Thyroid gland (tissue), 4 donors: ENCODE measurements at regions not wholly inside any gene's neighbourhood (a gene's known extent, or its start where the extent isn't known, plus 50 kb on each side); places are given as distances from the start of the nearest gene placed in this dataset.

ENCODE experiments used
- DNase-seq, 2 donors: peaks; one replicate each; pipeline ENCODE4 v3.0.0-alpha.2; 2019
- H3K27ac ChIP-seq, 3 donors: fragments of 200-600 bp; sonication (generic); 1 replicate in 2 of 3; 2 replicates in 1 of 3; pipeline ENCODE4 v1.5.1; 2016 to 2019; ENCODE audit warnings: mild to moderate bottlenecking in 1 of 3, moderate library complexity in 1 of 3
- H3K27me3 ChIP-seq: fragments of 200-600 bp; sonication (generic); one replicate; pipeline ENCODE4 v1.5.1; 2019
- H3K36me3 ChIP-seq, 2 donors: fragments of 200-600 bp; sonication (generic); one replicate each; pipeline ENCODE4 v1.5.1; 2016 to 2019
- H3K4me1 ChIP-seq, 2 donors: fragments of 200-600 bp; sonication (generic); one replicate each; pipeline ENCODE4 v1.5.1; 2017 to 2019
- H3K4me3 ChIP-seq, 3 donors: fragments of 200-600 bp; sonication (generic); replicated peaks in 1 of 3; 1 replicate in 2 of 3; 2 replicates in 1 of 3; pipeline ENCODE4 v1.5.1; 2016; ENCODE audit warnings: mild to moderate bottlenecking in 1 of 3
- H3K9me3 ChIP-seq: fragments of 200-600 bp; sonication (generic); one replicate; pipeline ENCODE4 v1.5.1; 2017
- POLR2A ChIP-seq, 2 donors: fragments of 450-650 bp; IDR thresholded peaks; one replicate each; pipeline ENCODE4 v1.6.1; 2017; ENCODE audit warnings: antibody characterized with exemption in 2 of 2, mild to moderate bottlenecking in 2 of 2, moderate library complexity in 1 of 2
- WGBS, 2 donors: methylation state at CpG; one replicate each; pipeline ENCODE4 v1.1.5; 2017; 5-methylcytosine and 5-hydroxymethylcytosine counted together
- intact Hi-C: fragments of 100-400 bp; cut with DNase I; formaldehyde crosslinking; loops from one replicate; pipeline ENCODE4 v1.15.1; 2023
- TF ChIP-seq, protein P1 (sequence below), 6 experiments: fragments of 200-600 bp in 3 of 6; fragments of 450-650 bp in 3 of 6; sonication (generic) in 3 of 6; IDR thresholded peaks; one replicate each; pipeline ENCODE4 v1.5.1; 2016 to 2019; ENCODE audit warnings: antibody characterized with exemption in 6 of 6, mild to moderate bottlenecking in 2 of 6, inconsistent platforms in 1 of 6, moderate library complexity in 1 of 6

DNA sequence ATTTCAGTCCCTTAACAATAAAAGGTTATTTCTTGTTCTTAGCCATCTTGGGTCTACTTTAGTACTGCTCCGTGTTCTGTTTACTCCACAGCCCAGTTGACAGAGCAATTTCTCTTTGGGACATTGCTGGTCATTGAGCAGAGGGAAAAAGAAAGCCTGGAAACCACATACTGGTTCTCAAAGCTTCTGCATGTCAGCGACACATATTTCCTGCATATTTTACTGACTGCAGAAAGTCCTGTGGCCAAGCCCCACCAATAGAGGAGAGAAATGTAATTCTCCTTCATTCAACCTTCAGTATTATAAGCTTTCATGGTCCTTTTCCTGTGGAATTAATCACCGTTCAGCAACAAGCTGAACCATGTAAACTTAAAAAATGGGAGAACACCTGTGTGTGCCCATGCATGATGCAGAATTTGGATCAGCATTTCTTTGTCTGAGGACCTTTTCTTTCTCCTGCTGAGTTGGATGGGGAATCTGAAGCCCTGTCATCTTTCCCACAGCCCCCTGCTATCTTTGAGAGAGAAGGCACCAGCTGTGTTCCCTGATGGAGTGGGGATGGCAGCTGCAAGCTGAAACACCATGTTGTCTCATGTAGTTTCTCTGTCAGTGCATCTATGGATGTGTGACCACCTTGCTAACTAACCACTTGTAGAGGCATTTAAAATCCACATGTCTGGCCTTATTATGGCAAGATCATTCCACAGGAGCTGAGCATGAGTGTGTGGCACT, 431.6 kb downstream of the MEIS1 start:
- H3K27ac ChIP-seq: no peak overlapping the region
- TF ChIP-seq, protein P1, sequence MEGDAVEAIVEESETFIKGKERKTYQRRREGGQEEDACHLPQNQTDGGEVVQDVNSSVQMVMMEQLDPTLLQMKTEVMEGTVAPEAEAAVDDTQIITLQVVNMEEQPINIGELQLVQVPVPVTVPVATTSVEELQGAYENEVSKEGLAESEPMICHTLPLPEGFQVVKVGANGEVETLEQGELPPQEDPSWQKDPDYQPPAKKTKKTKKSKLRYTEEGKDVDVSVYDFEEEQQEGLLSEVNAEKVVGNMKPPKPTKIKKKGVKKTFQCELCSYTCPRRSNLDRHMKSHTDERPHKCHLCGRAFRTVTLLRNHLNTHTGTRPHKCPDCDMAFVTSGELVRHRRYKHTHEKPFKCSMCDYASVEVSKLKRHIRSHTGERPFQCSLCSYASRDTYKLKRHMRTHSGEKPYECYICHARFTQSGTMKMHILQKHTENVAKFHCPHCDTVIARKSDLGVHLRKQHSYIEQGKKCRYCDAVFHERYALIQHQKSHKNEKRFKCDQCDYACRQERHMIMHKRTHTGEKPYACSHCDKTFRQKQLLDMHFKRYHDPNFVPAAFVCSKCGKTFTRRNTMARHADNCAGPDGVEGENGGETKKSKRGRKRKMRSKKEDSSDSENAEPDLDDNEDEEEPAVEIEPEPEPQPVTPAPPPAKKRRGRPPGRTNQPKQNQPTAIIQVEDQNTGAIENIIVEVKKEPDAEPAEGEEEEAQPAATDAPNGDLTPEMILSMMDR (IDR thresholded peaks at IDR 0.05): no peak
- no peak for TF ChIP-seq POLR2A (IDR thresholded peaks at IDR 0.05)
- no peaks in the 10 kb centered on the region for H3K4me1 ChIP-seq
- H3K4me3 ChIP-seq: no peak overlapping the region
- H3K27me3 ChIP-seq: no peaks in the 10 kb centered on the region
- 75 to 82% methylated on average over 3 of the region's 3 CpGs for WGBS, 2 donors
- H3K9me3 ChIP-seq: no peaks in the 10 kb centered on the region
- DNase-seq: no peak
- intact Hi-C loops: no loop called here
- no peaks in the 10 kb centered on the region for H3K36me3 ChIP-seq

DNA sequence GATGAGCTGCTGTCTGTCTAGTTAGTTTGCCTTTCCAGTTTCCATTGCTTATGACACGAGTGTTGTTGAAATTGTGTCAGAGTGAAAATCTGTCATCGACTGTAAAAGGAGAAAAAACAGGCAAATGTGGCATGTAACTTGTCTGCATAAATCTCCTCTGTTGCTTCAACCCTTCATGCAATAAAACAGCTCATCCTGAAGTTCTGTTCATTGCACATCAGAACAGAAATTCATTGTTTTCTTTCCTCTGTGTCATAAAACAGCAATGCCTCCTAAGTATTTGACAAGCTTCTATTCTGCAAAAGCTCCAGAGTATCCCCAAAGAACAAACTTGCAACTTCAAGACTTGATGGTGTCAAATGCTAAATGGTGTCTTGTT, 432.1 kb downstream of the MEIS1 start:
- DNase-seq: no peak
- intact Hi-C loops: no loop called here
- WGBS, 2 donors: 56 to 58% methylated on average over 2 of the region's 2 CpGs

DNA sequence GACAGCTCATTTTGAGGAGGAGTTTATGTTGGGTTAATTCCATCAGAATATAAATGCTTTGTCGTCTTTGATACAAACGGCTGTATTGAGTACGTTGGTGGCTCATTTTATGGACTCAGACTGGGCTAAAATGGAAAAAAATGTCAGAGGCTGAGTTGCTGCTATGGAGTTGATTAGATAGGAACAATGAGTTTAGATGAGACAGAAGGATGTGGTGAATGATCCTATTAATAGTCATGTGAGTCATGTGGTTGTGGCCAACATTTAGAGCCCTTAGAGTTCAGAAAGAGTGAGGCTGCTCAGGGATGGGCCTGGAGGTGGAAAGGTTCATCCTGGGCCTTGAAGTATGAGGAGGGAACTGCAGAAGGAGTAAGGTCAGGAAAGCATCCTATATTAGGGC, 434.2 kb downstream of the MEIS1 start:
- intact Hi-C loops: no loop called here
- no peaks in the 10 kb centered on the region for H3K27me3 ChIP-seq
- H3K4me1 ChIP-seq: no peaks in the 10 kb centered on the region
- 92 to 95% methylated on average over 3 of the region's 3 CpGs for WGBS, 2 donors
- H3K36me3 ChIP-seq: no peaks in the 10 kb centered on the region
- no peak for DNase-seq
- H3K27ac ChIP-seq: no peak overlapping the region
- TF ChIP-seq, protein P1 (IDR thresholded peaks at IDR 0.05): no peak
- no peak for TF ChIP-seq POLR2A (IDR thresholded peaks at IDR 0.05)
- no peaks in the 10 kb centered on the region for H3K9me3 ChIP-seq
- no peak overlapping the region for H3K4me3 ChIP-seq

More for the DNA sequence above, 432.1 kb downstream of the MEIS1 start:
- Histone ChIP-seq H3K36me3 (no peaks in the 10 kb centered on the region), H3K4me3 (no peak overlapping the region), H3K4me1 (no peaks in the 10 kb centered on the region), H3K9me3 (no peaks in the 10 kb centered on the region), H3K27ac (no peak overlapping the region), H3K27me3 (no peaks in the 10 kb centered on the region)
- TF ChIP-seq POLR2A (IDR thresholded peaks at IDR 0.05): no peak
- TF ChIP-seq, protein P1 (IDR thresholded peaks at IDR 0.05): no peak

DNA sequence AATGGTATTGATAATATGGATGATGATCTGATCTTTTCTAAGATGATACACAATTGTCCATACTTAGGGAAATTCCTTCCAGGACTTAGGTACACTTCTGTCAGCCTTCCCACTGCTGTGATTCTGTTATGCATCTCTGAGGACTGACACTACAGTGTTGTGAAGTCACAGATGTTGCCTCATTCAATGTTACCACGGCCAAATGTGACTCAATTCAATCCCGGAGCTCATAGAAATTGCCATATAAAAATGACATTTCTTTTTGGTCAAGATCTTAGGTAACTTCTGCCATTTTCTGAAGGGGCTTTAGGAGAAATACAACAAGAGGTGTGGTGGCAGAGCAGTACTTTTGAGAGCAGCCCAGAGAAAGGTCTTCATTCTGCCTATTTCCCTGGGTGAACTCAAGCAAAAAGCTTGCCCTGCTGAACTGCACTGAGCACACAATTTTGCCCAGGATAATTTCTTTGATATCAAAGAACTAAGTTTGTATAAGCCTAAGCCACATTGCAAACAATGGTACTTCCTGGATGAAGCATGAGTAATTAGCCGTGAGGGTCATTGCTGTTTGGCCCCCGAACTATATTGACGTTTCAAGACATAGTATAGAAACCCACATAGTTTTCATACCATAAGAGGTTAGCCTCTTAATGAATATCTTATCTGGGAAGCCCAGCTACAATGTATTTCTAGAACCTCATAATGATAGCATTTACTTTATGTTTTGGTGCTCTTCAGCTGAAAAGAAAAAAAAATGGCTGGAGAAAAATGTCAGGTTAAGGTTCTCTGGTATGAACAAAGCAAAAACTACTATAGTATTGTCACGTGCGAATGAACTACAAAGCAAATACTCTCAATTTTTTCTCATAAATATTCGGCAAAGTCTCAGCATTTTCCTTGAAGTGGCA, 437.4 kb downstream of the MEIS1 start:
- no peaks in the 10 kb centered on the region for H3K9me3 ChIP-seq
- WGBS, 2 donors: 69 to 75% methylated on average over 8 of the region's 8 CpGs

More for the DNA sequence above, 437.4 kb downstream of the MEIS1 start:
- H3K4me1 ChIP-seq: no peaks in the 10 kb centered on the region
- no peak overlapping the region for H3K27ac ChIP-seq
- no peak for DNase-seq
- no peaks in the 10 kb centered on the region for H3K27me3 ChIP-seq
- H3K4me3 ChIP-seq: no peak overlapping the region
- H3K36me3 ChIP-seq: no peaks in the 10 kb centered on the region
- TF ChIP-seq, protein P1 (IDR thresholded peaks at IDR 0.05): no peak
- no peak for TF ChIP-seq POLR2A (IDR thresholded peaks at IDR 0.05)
- intact Hi-C loops: no loop called here
